H9 (cell line): ENCODE measurements at regions not wholly inside any gene's neighbourhood (a gene's known extent, or its start where the extent isn't known, plus 50 kb on each side); places are given as distances from the start of the nearest gene placed in this dataset.

Source experiments
- DNase-seq: peaks from one replicate; pipeline ENCODE4 v3.0.0-alpha.2; 2017
- H2AFZ ChIP-seq: one replicate; pipeline ENCODE4 v1.6.1; 2013; ENCODE audit warnings: mild to moderate bottlenecking, low read length, control low read depth, moderate library complexity
- H2AK5ac ChIP-seq: 2 replicates; pipeline ENCODE4 v1.6.1; 2013; ENCODE audit warnings: low read length, control low read depth, mixed read lengths; ENCODE audit not compliant: insufficient read length
- H2BK120ac ChIP-seq: one replicate; pipeline ENCODE4 v1.6.1; 2013; ENCODE audit warnings: low read depth, mild to moderate bottlenecking, low read length, control low read depth, inconsistent platforms; ENCODE audit not compliant: poor library complexity, severe bottlenecking
- H2BK12ac ChIP-seq: 2 replicates; pipeline ENCODE4 v1.6.1; 2013; ENCODE audit warnings: low read length, control low read depth, mixed read lengths, low read depth; ENCODE audit not compliant: insufficient read length
- H2BK15ac ChIP-seq: 2 replicates; pipeline ENCODE4 v1.6.1; 2013; ENCODE audit warnings: low read depth, low read length, control low read depth
- H2BK20ac ChIP-seq: one replicate; pipeline ENCODE4 v1.6.1; 2013; ENCODE audit warnings: low read depth, mild to moderate bottlenecking, low read length, control low read depth, inconsistent platforms; ENCODE audit not compliant: poor library complexity, severe bottlenecking
- H2BK5ac ChIP-seq: 2 replicates; pipeline ENCODE4 v1.6.1; 2013; ENCODE audit warnings: low read length, control low read depth, mixed read lengths; ENCODE audit not compliant: insufficient read length
- H3K14ac ChIP-seq: 2 replicates; pipeline ENCODE4 v1.6.1; 2013; ENCODE audit warnings: low read length, control low read depth; ENCODE audit not compliant: insufficient read depth
- H3K18ac ChIP-seq: 2 replicates; pipeline ENCODE4 v1.6.1; 2013; ENCODE audit warnings: low read depth, mild to moderate bottlenecking, mixed read lengths, low read length, control low read depth; ENCODE audit not compliant: insufficient read length
- H3K23ac ChIP-seq: 2 replicates; pipeline ENCODE4 v1.6.1; 2013; ENCODE audit warnings: low read length, control low read depth, mixed read lengths, low read depth; ENCODE audit not compliant: insufficient read length
- H3K23me2 ChIP-seq: 2 replicates; pipeline ENCODE4 v1.6.1; 2013; ENCODE audit warnings: low read depth, mild to moderate bottlenecking, mixed read lengths, low read length, control low read depth; ENCODE audit not compliant: insufficient read length, poor library complexity, severe bottlenecking
- H3K27ac ChIP-seq: 2 replicates; pipeline ENCODE4 v1.5.1; 2013; ENCODE audit warnings: low read length, control low read depth, mixed read lengths, low read depth; ENCODE audit not compliant: insufficient read length
- H3K27me3 ChIP-seq: 2 replicates; pipeline ENCODE4 v1.6.1; 2013; ENCODE audit warnings: low read length, control low read depth, inconsistent platforms; ENCODE audit not compliant: insufficient read depth
- H3K4ac ChIP-seq: 2 replicates; pipeline ENCODE4 v1.6.1; 2013; ENCODE audit warnings: low read depth, mild to moderate bottlenecking, control low read depth, inconsistent platforms, low read length, moderate library complexity
- H3K4me1 ChIP-seq: 2 replicates; pipeline ENCODE4 v1.6.1; 2013; ENCODE audit warnings: low read length, control low read depth, inconsistent platforms; ENCODE audit not compliant: insufficient read depth
- H3K4me2 ChIP-seq: 2 replicates; pipeline ENCODE4 v1.6.1; 2013; ENCODE audit warnings: low read length, control low read depth, mixed read lengths; ENCODE audit not compliant: insufficient read length, insufficient read depth
- H3K56ac ChIP-seq: 2 replicates; pipeline ENCODE4 v1.6.1; 2013; ENCODE audit warnings: low read depth, mild to moderate bottlenecking, mixed read lengths, low read length, control low read depth; ENCODE audit not compliant: insufficient read length
- H3K79me1 ChIP-seq: 2 replicates; pipeline ENCODE4 v1.6.1; 2013; ENCODE audit warnings: low read depth, mild to moderate bottlenecking, moderate library complexity, low read length, control low read depth, inconsistent platforms; ENCODE audit not compliant: insufficient read depth, poor library complexity, severe bottlenecking
- H3K79me2 ChIP-seq: 2 replicates; pipeline ENCODE4 v1.6.1; 2013; ENCODE audit warnings: low read length, control low read depth, inconsistent platforms; ENCODE audit not compliant: insufficient read depth
- H3K9ac ChIP-seq: 2 replicates; pipeline ENCODE4 v1.6.1; 2013; ENCODE audit warnings: low read length, control low read depth, mixed read lengths; ENCODE audit not compliant: insufficient read length; ENCODE audit errors: extremely low read depth
- H3K9me3 ChIP-seq: one replicate; pipeline ENCODE4 v1.6.1; 2013; ENCODE audit warnings: low read depth, low read length, inconsistent platforms; ENCODE audit not compliant: control insufficient read depth
- H3T11ph ChIP-seq: one replicate; pipeline ENCODE4 v1.6.1; 2013; ENCODE audit warnings: mild to moderate bottlenecking, low read length, control low read depth, inconsistent platforms
- H4K20me1 ChIP-seq: one replicate; pipeline ENCODE4 v1.6.1; 2013; ENCODE audit not compliant: control insufficient read depth, insufficient read length, insufficient read depth
- H4K5ac ChIP-seq: 2 replicates; pipeline ENCODE4 v1.6.1; 2013; ENCODE audit warnings: low read depth, mild to moderate bottlenecking, mixed read lengths, low read length, control low read depth; ENCODE audit not compliant: insufficient read length
- H4K8ac ChIP-seq: replicated peaks from 2 replicates; pipeline ENCODE4 v1.6.1; 2013; ENCODE audit warnings: low read length, control low read depth, mixed read lengths, low read depth; ENCODE audit not compliant: insufficient read length
- H4K91ac ChIP-seq: 2 replicates; pipeline ENCODE4 v1.6.1; 2013; ENCODE audit warnings: low read depth, mild to moderate bottlenecking, moderate library complexity, mixed read lengths, low read length, control low read depth; ENCODE audit not compliant: insufficient read length
- H3K27ac Mint-ChIP-seq, 3 experiments: 2 replicates in 2 of 3; 3 replicates in 1 of 3; pipeline ENCODE4 v1.8.0; 2020 to 2021; ENCODE audit warnings: mixed read lengths in 3 of 3, mild to moderate bottlenecking in 1 of 3, moderate library complexity in 1 of 3
- H3K27me3 Mint-ChIP-seq: 2 replicates; pipeline ENCODE4 v1.8.0; 2021; ENCODE audit warnings: low read depth, mild to moderate bottlenecking, moderate library complexity, mixed read lengths
- H3K36me3 Mint-ChIP-seq, 3 experiments: 2 replicates in 2 of 3; 3 replicates in 1 of 3; pipeline ENCODE4 v1.8.0; 2020 to 2021; ENCODE audit warnings: low read depth in 3 of 3, mixed read lengths in 3 of 3; ENCODE audit not compliant: insufficient read depth in 1 of 3
- H3K4me1 Mint-ChIP-seq, 2 experiments: 2 replicates each; pipeline ENCODE4 v1.8.0; 2020; ENCODE audit warnings: mixed read lengths in 2 of 2
- H3K4me3 Mint-ChIP-seq, 2 experiments: 2 replicates in 1 of 2; 3 replicates in 1 of 2; pipeline ENCODE4 v1.8.0; 2020 to 2021; ENCODE audit warnings: mild to moderate bottlenecking in 2 of 2, mixed read lengths in 2 of 2, moderate library complexity in 1 of 2
- H3K9me3 Mint-ChIP-seq, 2 experiments: 2 replicates in 1 of 2; 3 replicates in 1 of 2; pipeline ENCODE4 v1.8.0; 2020; ENCODE audit warnings: mild to moderate bottlenecking in 2 of 2, mixed read lengths in 2 of 2, moderate library complexity in 1 of 2
- CTCF ChIP-seq: fragments of 200-600 bp; sonication (generic); conservative IDR thresholded peaks from 3 replicates; pipeline ENCODE4 v1.8.0; 2021; ENCODE audit warnings: antibody characterized with exemption, mild to moderate bottlenecking
- WGBS: extraction: QIAGEN DNeasy Blood & Tissue Kit; methylation state at CpG from one replicate; pipeline ENCODE4 v1.1.7; 2013; ENCODE audit warnings: missing lambda C conversion rate, low lambda C conversion rate, mixed read lengths; ENCODE audit not compliant: insufficient read length; ENCODE audit errors: extremely low coverage; 5-methylcytosine and 5-hydroxymethylcytosine counted together

GRCh38 chr1:244264163-244264562 is 187.5 kb downstream of the ADSS2 start:
- no peaks in the 10 kb centered on the region for H3K79me1 ChIP-seq
- Mint-ChIP-seq H3K36me3 (no peaks in the 10 kb centered on the region), H3K9me3 (no peaks in the 10 kb centered on the region; a peak in 1 of 5 replicates), H3K27me3 (no peaks in the 10 kb centered on the region), H3K4me3 (no peak overlapping the region), H3K4me1 (no peaks in the 10 kb centered on the region), H3K27ac (no peak overlapping the region)
- no peak overlapping the region for H4K8ac ChIP-seq
- no peak overlapping the region for H2BK12ac ChIP-seq
- H3K27ac ChIP-seq: no peak overlapping the region
- TF ChIP-seq CTCF: no peak
- H3K18ac ChIP-seq: no peak overlapping the region
- no peak overlapping the region for H2BK5ac ChIP-seq
- no peaks in the 10 kb centered on the region for H3K4me1 ChIP-seq
- no peak overlapping the region for H2BK15ac ChIP-seq
- no peaks in the 10 kb centered on the region for H4K20me1 ChIP-seq
- H2AFZ ChIP-seq: no peak overlapping the region
- H3K14ac ChIP-seq: no peak overlapping the region
- H3K23me2 ChIP-seq: no peaks in the 10 kb centered on the region
- H4K91ac ChIP-seq: no peak overlapping the region
- no peak overlapping the region for H3K56ac ChIP-seq
- H3T11ph ChIP-seq: no peak overlapping the region
- H3K4ac ChIP-seq: no peak overlapping the region
- DNase-seq: no peak
- no peaks in the 10 kb centered on the region for H3K79me2 ChIP-seq
- WGBS: no CpG with 5 or more reads among the region's 3 CpGs
- no peak overlapping the region for H3K23ac ChIP-seq
- H3K9ac ChIP-seq: no peak overlapping the region
- H4K5ac ChIP-seq: no peak overlapping the region
- no peak overlapping the region for H2BK120ac ChIP-seq
- no peaks in the 10 kb centered on the region for H3K27me3 ChIP-seq
- no peak overlapping the region for H2BK20ac ChIP-seq
- no peaks in the 10 kb centered on the region for H3K9me3 ChIP-seq
- no peak overlapping the region for H3K4me2 ChIP-seq
- H2AK5ac ChIP-seq: no peak overlapping the region
